Fibroblast of lung (primary cell): ENCODE measurements at regions not wholly inside any gene's neighbourhood (a gene's known extent, or its start where the extent isn't known, plus 50 kb on each side); places are given as distances from the start of the nearest gene placed in this dataset.

Experiments
- DNase-seq, 2 donors: peaks; one replicate each; pipeline versions ENCODE4 v3.0.0 to v3.0.0-alpha.2; 2010; ENCODE audit warnings: low read depth in 2 of 2
- H2AFZ ChIP-seq: 2 replicates; pipeline ENCODE4 v1.5.1; 2012; ENCODE audit warnings: low read length, control low read depth, inconsistent platforms
- H3K27ac ChIP-seq: 2 replicates; pipeline ENCODE4 v1.5.1; 2011; ENCODE audit warnings: low read length, control low read depth; ENCODE audit not compliant: insufficient read depth
- H3K27me3 ChIP-seq: 2 replicates; pipeline ENCODE4 v1.5.1; 2011; ENCODE audit warnings: mild to moderate bottlenecking, low read length; ENCODE audit not compliant: control insufficient read depth, insufficient read depth
- H3K36me3 ChIP-seq: 2 replicates; pipeline ENCODE4 v1.5.1; 2011; ENCODE audit warnings: low read length; ENCODE audit not compliant: control insufficient read depth, insufficient read depth
- H3K4me1 ChIP-seq: 2 replicates; pipeline ENCODE4 v1.5.1; 2011; ENCODE audit warnings: low read length; ENCODE audit not compliant: control insufficient read depth, insufficient read depth; ENCODE audit errors: extremely low read depth
- H3K4me2 ChIP-seq: 2 replicates; pipeline ENCODE4 v1.5.1; 2011; ENCODE audit warnings: low read length, control low read depth; ENCODE audit not compliant: insufficient read depth; ENCODE audit errors: extremely low read depth
- H3K4me3 ChIP-seq, 4 experiments: fragments of 200-600 bp in 1 of 4; sonication (generic) in 1 of 4; replicated peaks in 1 of 4; 2 replicates each; pipeline ENCODE4 v1.5.1; 2011 to 2016; ENCODE audit warnings: low read length in 4 of 4, low read depth in 3 of 4, mild to moderate bottlenecking in 3 of 4, control low read depth in 2 of 4, inconsistent platforms in 1 of 4, mixed read lengths in 1 of 4; ENCODE audit not compliant: insufficient read depth in 1 of 4; ENCODE audit errors: control extremely low read depth in 1 of 4
- H3K79me2 ChIP-seq: 2 replicates; pipeline ENCODE4 v1.5.1; 2012; ENCODE audit warnings: mild to moderate bottlenecking, low read length, inconsistent platforms; ENCODE audit not compliant: control insufficient read depth, insufficient read depth
- H3K9ac ChIP-seq: 2 replicates; pipeline ENCODE4 v1.5.1; 2011; ENCODE audit warnings: mild to moderate bottlenecking, low read length, control low read depth; ENCODE audit not compliant: insufficient read depth
- H3K9me3 ChIP-seq: 2 replicates; pipeline ENCODE4 v1.5.1; 2012; ENCODE audit warnings: low read depth, low read length; ENCODE audit not compliant: control insufficient read depth, insufficient read depth
- H4K20me1 ChIP-seq: 2 replicates; pipeline ENCODE4 v1.5.1; 2011; ENCODE audit warnings: low read length; ENCODE audit not compliant: control insufficient read depth, insufficient read depth; ENCODE audit errors: extremely low read depth
- CTCF ChIP-seq, 2 donors: IDR thresholded peaks in 1 of 2; conservative IDR thresholded peaks in 1 of 2; 1 replicate in 1 of 2; 2 replicates in 1 of 2; pipeline ENCODE4 v1.5.1; 2011 to 2012; ENCODE audit warnings: low read length in 2 of 2, control low read depth in 1 of 2, inconsistent platforms in 1 of 2, low read depth in 1 of 2, mild to moderate bottlenecking in 1 of 2
- EZH2 ChIP-seq: IDR thresholded peaks from 2 replicates; pipeline ENCODE4 v1.5.1; 2012; ENCODE audit warnings: low read length, control low read depth, mild to moderate bottlenecking; ENCODE audit errors: missing control alignments

GRCh38 chr2:193818801-193819499, 1624.2 kb upstream of the TMEFF2 start:
- H3K4me2 ChIP-seq = no peak overlapping the region
- H3K27ac ChIP-seq = no peak overlapping the region
- no peaks in the 10 kb centered on the region for H3K27me3 ChIP-seq
- no peak overlapping the region for H3K4me3 ChIP-seq
- H3K4me1 ChIP-seq = no peaks in the 10 kb centered on the region
- no peaks in the 10 kb centered on the region for H4K20me1 ChIP-seq
- no peak overlapping the region for H3K9ac ChIP-seq
- H3K79me2 ChIP-seq = no peaks in the 10 kb centered on the region
- TF ChIP-seq EZH2 = no peak
- TF ChIP-seq CTCF (conservative IDR thresholded peaks at IDR 0.05 in 1 of 2, IDR thresholded peaks at IDR 0.05 in 1 of 2; ENCODE audit: low read depth in 1 of 2, low read length in 2 of 2) = no peak
- H3K36me3 ChIP-seq = no peaks in the 10 kb centered on the region
- no peaks in the 10 kb centered on the region for H3K9me3 ChIP-seq
- no peak overlapping the region for H2AFZ ChIP-seq
- DNase-seq = no peak

- no peak for TF ChIP-seq CTCF (conservative IDR thresholded peaks at IDR 0.05 in 1 of 2, IDR thresholded peaks at IDR 0.05 in 1 of 2; ENCODE audit: low read depth in 1 of 2, low read length in 2 of 2)
- no peak for TF ChIP-seq EZH2
- H2AFZ ChIP-seq = no peak overlapping the region
- H3K27me3 ChIP-seq = no peaks in the 10 kb centered on the region
- no peak overlapping the region for H3K27ac ChIP-seq
- H3K4me1 ChIP-seq = no peaks in the 10 kb centered on the region
- H3K4me2 ChIP-seq = no peak overlapping the region
- no peak for DNase-seq
- H3K36me3 ChIP-seq = no peaks in the 10 kb centered on the region
- H3K9ac ChIP-seq = no peak overlapping the region
- H3K9me3 ChIP-seq = no peaks in the 10 kb centered on the region
- no peak overlapping the region for H3K4me3 ChIP-seq
- H4K20me1 ChIP-seq = no peaks in the 10 kb centered on the region
- H3K79me2 ChIP-seq = no peaks in the 10 kb centered on the region
Observed at GRCh38 chr2:193816008-193816407, 1621.3 kb upstream of the TMEFF2 start.

- Histone ChIP-seq H3K79me2 (no peaks in the 10 kb centered on the region), H3K27ac (no peak overlapping the region), H3K4me3 (no peak overlapping the region), H3K36me3 (no peaks in the 10 kb centered on the region), H3K9me3 (no peaks in the 10 kb centered on the region), H3K27me3 (no peaks in the 10 kb centered on the region), H3K4me2 (no peak overlapping the region), H2AFZ (no peak overlapping the region), H3K4me1 (no peaks in the 10 kb centered on the region), H3K9ac (no peak overlapping the region), H4K20me1 (no peaks in the 10 kb centered on the region)
- peak in 1 of 2 donors; percentile 64 for DNase-seq
- TF ChIP-seq EZH2 (no peak), CTCF (conservative IDR thresholded peaks at IDR 0.05 in 1 of 2, IDR thresholded peaks at IDR 0.05 in 1 of 2; ENCODE audit: low read depth in 1 of 2, low read length in 2 of 2) (no peak)
Observed at GRCh38 chr2:193810533-193810932, 1615.8 kb upstream of the TMEFF2 start.
